Cerebellar cortex (tissue), 1 donor: ENCODE measurements at regions not wholly inside any gene's neighbourhood (a gene's known extent, or its start where the extent isn't known, plus 50 kb on each side); places are given as distances from the start of the nearest gene placed in this dataset.

Source experiments
- DNase-seq: peaks from one replicate; pipeline ENCODE4 v3.0.0-alpha.2; 2015; ENCODE audit warnings: low spot score

- DNase-seq, result no peak
Measured at GRCh38 chr3:103365467-103365866, 930.7 kb downstream of the ZPLD1 start.

GRCh38 chr3:103367481-103367880 is 932.7 kb downstream of the ZPLD1 start:
- no peak for DNase-seq

DNA sequence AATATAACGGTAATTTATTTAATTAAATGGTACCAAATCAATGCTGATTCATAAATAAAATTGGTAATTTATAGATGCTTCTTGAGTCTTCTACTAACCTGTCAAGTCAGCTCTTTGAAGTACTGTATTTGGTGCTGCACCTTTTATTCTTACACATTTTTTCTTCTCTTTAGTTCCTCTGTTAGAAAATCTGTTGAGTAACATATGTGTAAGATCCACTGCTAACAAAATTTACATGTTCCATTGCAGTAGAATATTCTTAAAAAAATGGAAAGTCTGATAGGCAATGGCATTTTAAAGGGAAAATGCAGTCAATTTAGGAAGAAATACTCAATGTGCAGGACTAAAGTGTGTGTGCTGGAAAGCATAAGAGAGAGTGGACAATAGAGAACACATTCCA is 936.6 kb downstream of the ZPLD1 start:
- no peak for DNase-seq

DNA sequence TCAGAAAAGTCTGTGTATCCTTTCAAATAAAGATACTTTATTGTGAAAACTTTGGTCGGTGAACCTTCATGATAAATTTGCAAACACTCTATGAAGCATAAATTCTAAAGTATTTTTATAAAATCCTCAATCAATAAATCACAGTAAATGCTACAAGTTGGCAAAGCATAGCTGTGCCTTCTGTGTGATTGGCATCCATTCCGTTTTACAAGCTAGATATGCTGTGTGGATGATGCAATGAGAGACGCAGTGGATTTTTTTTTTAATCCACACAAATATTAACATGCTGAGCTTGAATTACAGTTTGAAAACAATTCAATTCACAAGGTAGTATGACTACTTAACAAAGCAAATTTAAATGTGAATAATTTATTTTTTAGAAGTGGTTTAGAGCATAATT is 937.2 kb downstream of the ZPLD1 start:
- DNase-seq, result no peak

- no peak for DNase-seq
Measured at GRCh38 chr3:103380391-103380790, 945.6 kb downstream of the ZPLD1 start.

GRCh38 chr3:103381296-103382079 is 946.7 kb downstream of the ZPLD1 start:
- no peak for DNase-seq

- DNase-seq, result no peak
Measured at GRCh38 chr3:103385961-103386656, 951.3 kb downstream of the ZPLD1 start.

DNA sequence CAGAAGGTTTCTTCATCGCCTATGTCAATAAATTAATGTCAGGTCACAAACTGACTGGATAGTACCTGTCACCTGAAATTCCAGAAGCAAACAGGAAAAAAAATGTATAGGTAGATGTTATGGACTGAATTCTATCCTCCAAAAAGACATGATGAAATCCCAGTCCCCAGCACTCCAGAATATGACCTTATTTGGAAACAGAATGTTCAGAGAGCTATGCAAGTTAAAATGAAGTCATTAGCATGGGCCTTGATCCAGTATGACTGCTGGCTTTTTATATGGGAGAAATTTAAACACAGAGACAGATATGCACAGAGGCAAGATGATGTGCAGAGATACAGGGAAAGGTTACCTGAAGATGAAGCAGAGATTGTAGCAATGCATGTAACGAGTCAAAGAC is 953.4 kb downstream of the ZPLD1 start:
- DNase-seq, result no peak

DNA sequence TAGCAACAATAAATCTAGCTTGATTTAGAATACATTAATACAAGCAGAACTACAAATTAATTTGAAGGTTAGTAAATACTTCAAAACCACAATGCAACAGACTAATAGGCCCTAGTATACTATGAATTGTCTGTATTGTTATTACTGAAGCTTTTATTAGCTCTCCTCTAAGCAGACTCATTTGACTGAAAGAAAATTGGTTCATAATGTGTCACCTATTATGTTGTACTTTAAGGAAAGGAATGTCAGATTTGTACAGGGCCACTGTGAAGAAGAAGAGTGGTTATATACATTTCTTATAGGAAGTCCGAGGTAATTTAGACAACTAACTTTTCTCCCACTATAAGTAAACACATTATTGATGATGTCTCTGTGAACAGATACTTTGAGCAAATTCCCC is 954.5 kb downstream of the ZPLD1 start:
- no peak for DNase-seq

- DNase-seq, result no peak
Measured at GRCh38 chr3:103393395-103394186, 958.8 kb downstream of the ZPLD1 start.

GRCh38 chr3:103403191-103403590 is 968.4 kb downstream of the ZPLD1 start:
- no peak for DNase-seq

DNA sequence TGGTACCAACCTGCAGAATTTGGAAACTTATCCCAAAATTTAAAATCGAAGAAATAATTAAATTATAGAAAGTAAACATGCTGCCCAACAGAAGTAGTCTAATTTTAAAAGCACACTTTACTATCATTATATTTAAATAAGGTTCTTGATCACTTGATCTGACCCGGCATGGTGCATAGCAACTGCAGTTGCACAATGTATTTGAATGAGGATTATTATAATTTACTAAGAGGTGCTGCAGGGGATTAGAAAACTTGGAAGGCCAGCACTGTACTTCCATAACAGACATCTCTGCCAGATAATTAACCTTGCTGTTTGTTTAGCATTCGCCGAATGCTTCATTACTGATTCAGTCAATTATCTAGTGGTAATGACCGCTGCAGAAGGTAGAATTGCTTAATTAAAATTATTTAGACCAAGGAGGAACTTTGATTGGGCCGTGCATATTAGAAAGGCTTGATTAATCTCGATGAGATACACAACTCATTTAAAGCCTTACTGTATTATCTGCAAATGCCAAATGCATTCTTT is 971.6 kb downstream of the ZPLD1 start:
- DNase-seq, result no peak

DNA sequence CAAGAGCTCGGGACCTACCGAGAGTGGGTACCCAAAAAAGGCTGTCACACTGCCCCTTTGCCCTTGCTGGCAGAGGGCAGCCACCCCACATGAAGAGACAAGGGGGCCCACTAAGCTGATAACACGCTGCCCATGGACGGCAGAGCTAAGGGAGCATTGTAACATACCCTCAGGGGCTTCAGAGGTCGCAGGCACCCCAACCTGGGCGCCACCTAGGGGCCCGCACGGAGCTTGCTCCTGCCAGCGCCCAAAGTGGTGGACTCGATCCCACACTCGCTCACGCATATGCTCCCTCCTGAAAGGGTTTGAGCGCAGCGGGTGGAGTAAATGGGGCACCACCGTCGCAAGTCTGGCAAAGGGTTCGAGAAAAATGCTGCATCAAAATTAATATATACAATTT is 975.4 kb downstream of the ZPLD1 start:
- DNase-seq, result no peak

GRCh38 chr3:103421460-103421859 is 986.6 kb downstream of the ZPLD1 start:
- no peak for DNase-seq

GRCh38 chr3:103437883-103438282 is 1003.1 kb downstream of the ZPLD1 start:
- no peak for DNase-seq

- DNase-seq, result no peak
Measured at GRCh38 chr3:103440539-103441203, 1005.9 kb downstream of the ZPLD1 start.

GRCh38 chr3:103446953-103447629 is 1012.3 kb downstream of the ZPLD1 start:
- DNase-seq, result no peak

- DNase-seq, result no peak
Measured at GRCh38 chr3:103453152-103453551, 1018.3 kb downstream of the ZPLD1 start.

GRCh38 chr3:103459815-103460214 is 1025.0 kb downstream of the ZPLD1 start:
- DNase-seq, result no peak

GRCh38 chr3:103470498-103470897 is 1035.7 kb downstream of the ZPLD1 start:
- no peak for DNase-seq

- DNase-seq, result no peak
Measured at GRCh38 chr3:103494011-103494410, 1059.2 kb downstream of the ZPLD1 start.
